ENCODE measurements at regions not wholly inside any gene's neighbourhood (a gene's known extent, or its start where the extent isn't known, plus 50 kb on each side); places are given as distances from the start of the nearest gene placed in this dataset.

DNA sequence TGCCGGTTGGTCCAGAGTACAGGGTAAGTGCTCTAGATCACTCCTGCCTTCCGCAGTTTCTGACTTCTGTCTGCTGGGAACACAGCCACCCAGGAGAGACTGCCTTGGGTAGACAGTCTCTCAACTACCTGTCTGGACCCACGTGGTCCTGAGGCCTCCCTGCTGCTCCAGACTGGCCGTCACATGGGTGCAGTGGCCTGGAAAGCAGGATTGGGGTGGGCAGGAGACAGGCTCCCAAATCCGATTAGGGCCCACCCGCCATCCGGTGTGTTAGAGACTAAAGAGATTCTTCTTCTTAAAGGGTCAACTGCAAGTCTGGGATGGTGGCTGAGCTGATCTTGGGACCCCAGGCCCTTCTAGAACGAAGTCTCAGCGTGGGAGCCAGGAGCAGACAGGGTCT lies 105.5 kb downstream of the EBNA1BP2 start:
- in situ Hi-C loops (cut with HindIII; ENCODE audit: low sequenced_read_pairs), result no loop called here

DNA sequence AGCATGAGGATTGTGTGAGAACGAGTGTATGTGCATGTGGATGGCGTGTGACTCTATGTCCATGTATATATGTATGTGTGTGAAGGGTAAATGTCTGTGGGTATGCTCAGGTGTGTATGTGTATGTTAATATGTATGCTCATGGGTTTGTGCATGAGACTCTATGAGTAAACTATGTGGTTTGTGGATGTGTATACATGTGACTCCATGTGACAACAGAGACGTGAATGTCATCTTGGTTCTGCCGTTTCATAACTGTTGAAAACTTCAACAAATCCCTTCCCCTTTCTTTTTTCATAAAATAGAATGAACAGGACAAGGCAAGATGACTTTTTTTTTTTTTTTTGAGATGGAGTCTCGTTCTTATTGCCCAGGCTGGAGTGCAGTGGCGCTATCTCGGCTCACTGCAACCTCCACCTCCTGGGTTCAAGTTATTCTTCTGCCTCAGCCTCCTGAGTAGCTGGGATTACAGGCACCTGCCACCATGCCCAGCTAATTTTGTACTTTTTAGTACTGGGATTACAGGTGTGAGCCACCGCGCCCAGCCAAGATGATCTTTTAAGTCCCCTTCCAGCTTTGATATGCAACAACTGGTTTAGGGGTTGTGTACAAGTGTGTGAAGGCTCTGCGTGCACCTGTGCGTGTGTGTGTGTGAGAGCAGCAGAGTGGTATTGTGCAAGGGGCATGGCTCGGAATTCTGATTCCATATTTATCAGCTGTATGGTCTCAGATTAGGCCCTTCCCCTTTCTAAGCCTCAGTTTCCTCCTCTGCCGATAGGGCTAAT lies 106.3 kb downstream of the EBNA1BP2 start:
- in situ Hi-C loops (cut with HindIII; ENCODE audit: low sequenced_read_pairs), result no loop called here

DNA sequence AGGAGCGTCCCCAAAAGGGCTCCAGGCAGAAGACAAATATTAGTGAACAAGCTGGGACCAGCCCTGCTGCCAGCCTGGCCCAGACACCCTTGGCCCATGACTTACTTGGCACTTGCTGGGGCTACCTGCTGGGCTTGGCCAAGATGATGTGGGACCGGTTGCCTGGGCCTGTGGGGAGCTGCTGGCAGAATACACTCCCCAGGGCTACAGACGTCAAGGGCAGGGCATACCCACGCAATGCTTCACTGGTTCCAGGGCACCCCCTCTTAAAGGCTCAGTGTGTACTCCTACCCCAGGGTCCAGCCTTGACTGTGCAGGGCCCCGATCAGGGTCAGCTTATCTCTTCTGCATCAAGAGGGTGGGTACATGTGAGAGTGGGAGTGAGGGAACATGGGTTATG lies 106.5 kb upstream of the SLC2A1 start:
- in situ Hi-C loops (cut with HindIII; ENCODE audit: low sequenced_read_pairs), result no loop called here

DNA sequence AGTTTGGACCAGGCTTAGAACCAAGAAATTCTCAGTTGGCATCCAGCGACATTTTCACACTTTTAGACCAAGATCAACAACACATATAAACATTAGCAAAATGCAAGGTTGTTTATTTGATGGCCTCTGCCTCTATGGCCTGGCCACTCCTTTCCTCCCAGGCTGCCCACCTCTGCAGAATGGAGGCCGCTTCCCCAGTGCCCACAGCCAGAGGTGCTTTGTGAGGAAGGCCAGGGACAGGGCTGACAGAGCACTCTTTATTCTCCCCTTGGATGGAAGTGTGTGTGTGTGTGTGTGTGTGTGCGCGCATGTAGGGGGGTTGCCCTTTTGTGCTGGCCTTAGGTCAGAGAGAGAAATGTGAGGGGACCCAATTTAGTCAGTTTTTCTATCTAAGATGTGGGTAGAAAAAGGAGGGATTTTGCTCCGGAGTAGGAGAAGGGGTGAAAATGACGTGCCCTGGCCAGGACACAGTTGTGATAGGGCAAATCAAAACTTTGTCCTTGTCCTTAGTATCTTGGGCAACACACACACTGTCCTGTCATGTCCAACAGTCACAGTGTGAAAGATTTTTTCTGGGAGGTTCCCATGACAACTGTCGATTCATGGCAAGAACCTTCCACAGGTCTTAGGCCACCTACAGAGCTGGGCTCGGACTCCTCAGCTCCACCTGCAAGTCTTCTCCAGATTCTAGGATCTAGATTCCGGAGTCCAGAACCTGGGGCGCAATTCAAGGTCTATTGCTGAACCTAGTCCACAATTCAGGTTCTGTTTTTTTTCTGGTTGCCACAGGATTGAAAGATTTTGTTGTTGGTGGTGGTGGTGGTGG lies 104.9 kb upstream of the SLC2A1 start:
- in situ Hi-C loops (cut with HindIII; ENCODE audit: low sequenced_read_pairs), result no loop called here

DNA sequence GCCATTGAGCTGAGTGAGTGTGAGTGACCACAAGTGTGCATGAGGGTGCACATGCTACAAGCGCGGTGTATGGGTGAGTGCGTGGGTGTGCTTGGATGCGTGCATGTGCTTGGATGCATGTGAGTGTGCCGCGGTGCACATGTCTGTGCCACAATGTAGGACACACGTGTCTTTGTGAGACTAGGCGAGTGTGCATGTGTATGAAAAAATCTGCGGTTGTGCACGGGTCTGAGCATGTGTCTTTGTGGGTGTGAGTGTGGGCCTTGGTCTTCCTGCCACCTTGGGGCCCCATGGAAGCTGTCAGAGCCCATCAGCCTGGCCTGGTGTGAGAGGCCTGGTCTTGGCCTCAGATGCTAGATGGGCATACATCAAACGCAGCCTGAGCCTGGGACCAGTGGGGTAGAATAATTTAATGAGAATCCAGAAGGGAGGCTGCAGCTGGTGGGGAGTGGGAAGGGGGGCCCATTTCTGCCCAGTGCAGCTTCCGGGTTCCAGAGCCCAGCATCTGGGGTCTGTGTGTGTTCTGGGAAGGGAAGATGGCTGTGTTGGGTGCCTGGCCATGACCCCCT lies 103.9 kb upstream of the SLC2A1 start:
- in situ Hi-C loops (cut with HindIII; ENCODE audit: low sequenced_read_pairs), result no loop called here

DNA sequence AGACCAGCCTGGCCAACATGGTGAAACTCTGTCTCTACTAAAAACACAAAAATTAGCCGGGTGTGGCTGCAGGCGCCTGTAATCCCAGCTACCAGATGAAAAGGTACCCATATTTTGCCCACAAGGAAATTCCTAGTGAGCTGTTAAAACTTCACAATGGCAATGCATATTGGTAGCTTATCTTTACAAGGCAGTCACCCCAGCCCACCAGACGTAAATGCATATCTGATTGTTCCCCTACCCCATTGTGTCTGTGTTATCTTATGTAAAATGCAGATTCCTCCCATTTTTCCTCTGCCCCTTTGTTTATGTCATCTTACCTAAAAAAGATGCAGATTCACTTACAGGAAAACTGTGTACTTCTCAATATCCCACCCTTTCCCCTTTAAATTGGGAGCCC lies 103.1 kb upstream of the SLC2A1 start:
- in situ Hi-C loops (cut with HindIII; ENCODE audit: low sequenced_read_pairs), result no loop called here

DNA sequence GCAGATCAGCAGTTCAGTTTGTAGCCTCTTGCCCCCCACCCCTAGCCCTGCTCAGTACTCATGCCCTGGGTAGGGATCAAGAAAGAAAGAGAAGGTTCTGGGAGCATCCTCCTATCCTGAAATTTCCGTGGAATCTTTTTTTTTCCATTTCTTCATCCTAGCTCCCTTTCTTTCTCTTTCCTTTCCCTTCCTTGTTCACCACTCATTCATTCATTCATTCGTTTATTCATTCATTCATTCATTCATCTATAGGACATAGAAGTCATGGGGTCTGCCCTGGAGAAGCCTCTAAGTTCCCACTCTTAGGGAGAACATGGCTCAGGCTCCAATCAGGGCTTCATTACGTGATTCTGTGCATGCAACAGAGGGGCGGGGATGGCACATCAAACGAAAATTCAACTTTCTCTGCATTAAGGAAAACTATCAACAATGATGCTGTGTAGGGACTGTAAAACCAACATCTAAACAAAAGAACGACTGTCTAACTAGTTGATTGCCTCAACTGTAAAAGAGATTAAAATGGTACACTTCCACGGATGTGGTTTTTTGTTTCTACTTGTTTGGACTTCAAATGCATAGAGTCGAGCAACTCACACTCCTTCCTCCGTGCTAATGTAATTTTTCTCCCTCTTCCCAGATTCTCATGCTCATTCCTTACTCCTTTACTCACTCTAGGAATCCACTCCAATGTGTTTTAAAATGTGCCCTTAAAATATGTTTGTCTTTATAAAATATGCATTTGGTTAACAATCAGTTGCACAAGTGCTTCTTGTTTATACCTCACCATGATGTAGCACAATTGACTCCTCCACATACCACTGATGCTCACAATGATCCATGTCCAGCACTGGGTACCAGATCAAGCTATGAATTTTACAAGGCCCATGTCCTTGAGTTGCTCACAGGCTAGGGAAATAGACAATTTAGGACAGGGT lies 101.2 kb upstream of the SLC2A1 start:
- in situ Hi-C loops (cut with HindIII; ENCODE audit: low sequenced_read_pairs), result loop anchor here (5.0 kb wide), 1 partner anchor 88 kb away; no protein-coding TSS in a partner anchor

DNA sequence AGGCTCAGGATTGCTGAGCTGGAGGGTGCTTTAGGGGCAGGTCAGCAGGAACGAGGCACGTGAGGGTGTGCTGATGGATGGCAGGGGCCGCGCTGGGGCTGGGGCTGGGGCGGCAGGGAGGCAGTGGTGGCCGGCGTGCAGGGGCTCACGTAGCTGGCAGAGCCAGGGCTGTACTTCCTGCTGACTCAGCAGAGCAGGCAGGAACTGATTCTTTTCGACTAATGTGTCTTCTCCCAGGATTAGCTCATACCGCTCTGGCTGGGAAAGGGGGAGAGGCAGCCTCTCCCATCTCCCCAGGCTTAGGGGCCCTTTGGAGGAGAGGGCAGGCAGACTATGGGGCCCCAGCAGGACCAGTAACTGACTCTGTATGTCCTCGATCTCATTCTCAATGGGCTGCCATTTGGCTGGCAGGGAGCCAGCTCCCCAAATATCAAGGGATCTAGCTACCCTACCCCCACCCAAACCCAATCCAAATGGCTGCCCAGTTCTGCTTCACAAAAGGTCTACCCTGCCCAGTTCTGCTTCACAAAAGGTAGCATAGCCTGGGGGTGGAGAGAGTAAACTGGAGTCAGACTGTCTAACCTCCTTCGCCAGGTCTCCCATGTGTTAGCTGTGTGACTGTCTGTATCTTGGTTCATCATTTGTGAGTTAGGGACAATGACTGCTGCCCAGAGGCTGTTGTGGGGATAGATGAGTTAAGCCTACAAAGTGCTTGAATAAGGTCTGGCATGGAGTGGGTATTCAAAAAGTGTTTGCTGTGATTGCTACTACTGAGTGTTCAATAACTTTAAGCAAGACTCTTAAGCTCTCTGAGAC lies 100.1 kb upstream of the SLC2A1 start:
- in situ Hi-C loops (cut with HindIII; ENCODE audit: low sequenced_read_pairs), result loop anchor here (5.0 kb wide), 1 partner anchor 86 kb away; no protein-coding TSS in a partner anchor

DNA sequence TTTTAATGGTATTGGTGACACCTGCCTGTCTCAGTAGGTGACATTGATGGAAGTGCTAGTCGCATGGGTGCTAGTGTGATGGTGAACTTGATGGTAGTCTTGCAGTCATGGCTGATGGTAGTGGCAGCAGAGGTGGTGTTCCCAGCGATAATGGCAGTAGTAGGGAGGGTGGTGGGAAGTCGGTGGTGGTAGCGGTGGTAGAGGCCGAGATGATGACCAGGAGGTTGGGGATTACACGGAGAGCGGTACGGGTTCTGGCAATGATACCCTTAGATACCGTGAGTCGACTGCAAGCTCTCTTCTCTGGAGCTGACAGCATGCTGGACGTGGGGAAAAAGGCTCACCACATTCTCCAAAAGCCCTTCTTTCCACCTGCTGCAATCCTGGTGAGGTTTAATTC lies 99.4 kb upstream of the SLC2A1 start:
- in situ Hi-C loops (cut with HindIII; ENCODE audit: low sequenced_read_pairs), result loop anchor here (5.0 kb wide), 1 partner anchor 86 kb away; no protein-coding TSS in a partner anchor

DNA sequence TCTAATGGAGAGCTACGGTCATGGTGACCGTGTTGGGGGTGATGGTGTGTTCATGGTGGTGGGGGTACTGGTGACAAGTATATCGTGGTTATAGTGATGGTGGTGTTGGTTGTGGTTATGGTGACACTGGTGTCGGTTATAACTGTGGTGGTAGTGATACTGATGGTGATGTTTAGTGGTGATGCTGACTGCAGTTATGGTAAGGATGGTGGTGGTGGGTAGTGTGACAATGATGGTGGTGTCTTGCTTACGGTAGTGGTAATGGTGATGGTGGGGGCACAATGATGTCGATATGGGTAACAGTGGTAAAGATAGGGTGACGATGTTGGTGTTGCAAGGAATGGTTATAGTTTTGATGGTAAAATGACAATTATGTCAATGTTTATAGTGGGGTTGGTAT lies 98.9 kb upstream of the SLC2A1 start:
- in situ Hi-C loops (cut with HindIII; ENCODE audit: low sequenced_read_pairs), result loop anchor here (5.0 kb wide), 1 partner anchor 85 kb away; no protein-coding TSS in a partner anchor

DNA sequence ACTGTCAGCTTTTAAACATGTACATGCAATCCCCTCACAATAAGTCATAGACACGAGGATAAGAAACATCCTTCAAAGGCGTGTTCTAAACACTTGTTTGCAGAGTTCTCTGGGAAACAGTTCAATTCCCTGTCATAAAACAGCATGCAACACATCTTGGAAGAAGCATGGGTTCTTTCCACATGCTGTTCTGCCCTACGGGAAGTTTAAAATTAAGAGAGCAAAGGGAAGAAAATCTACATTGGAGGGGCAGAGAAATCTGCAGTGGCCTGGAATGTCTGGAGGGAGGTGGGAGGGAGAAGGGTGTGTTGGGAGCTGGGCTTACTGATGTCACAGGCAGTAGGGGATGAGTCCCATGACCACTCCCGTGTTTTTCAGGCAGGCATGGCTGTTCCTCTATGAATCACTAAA lies 98.3 kb upstream of the SLC2A1 start:
- in situ Hi-C loops (cut with HindIII; ENCODE audit: low sequenced_read_pairs), result loop anchor here (5.0 kb wide), 1 partner anchor 85 kb away; no protein-coding TSS in a partner anchor

DNA sequence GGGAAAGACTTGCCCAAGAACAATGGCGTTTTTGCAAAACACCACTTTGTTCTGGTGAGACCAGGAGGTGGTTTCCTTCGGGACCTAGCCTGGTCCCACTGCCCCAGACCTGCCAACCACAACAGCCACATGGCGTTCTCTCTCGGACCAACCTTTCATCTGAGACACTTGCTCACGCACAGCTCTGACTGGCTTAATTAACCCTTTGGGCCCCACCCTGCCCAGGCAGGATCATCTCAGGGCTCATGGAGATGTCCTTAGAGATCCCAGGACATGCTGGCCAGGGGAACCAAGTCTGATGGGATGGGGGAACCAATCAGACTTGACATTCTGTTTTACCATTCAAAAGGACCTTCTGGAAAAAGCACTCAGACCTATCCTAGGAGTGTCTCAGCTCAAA lies 97.8 kb upstream of the SLC2A1 start:
- in situ Hi-C loops (cut with HindIII; ENCODE audit: low sequenced_read_pairs), result loop anchor here (5.0 kb wide), 1 partner anchor 84 kb away; no protein-coding TSS in a partner anchor

DNA sequence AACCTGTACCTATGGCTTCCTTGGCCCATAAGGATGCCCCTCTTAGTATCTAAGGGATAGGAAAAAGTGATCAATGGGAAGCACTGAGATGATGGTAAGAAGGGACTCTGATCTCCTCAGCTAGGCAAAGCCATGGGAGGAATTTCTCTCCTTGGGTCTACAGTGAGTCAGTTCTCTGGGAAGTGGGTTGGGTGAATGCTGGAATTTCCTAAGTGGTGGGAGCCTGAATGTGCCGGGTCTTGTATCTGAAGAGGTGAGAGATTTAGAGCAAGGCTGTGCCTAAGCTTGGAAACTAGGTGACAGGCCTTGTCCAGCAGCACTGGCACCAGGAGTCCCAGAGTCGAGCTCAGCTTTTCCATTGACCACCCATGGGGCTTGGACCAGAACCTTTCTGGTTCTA lies 96.3 kb upstream of the SLC2A1 start:
- in situ Hi-C loops (cut with HindIII; ENCODE audit: low sequenced_read_pairs), result loop anchor here (5.0 kb wide), 1 partner anchor 83 kb away; no protein-coding TSS in a partner anchor

DNA sequence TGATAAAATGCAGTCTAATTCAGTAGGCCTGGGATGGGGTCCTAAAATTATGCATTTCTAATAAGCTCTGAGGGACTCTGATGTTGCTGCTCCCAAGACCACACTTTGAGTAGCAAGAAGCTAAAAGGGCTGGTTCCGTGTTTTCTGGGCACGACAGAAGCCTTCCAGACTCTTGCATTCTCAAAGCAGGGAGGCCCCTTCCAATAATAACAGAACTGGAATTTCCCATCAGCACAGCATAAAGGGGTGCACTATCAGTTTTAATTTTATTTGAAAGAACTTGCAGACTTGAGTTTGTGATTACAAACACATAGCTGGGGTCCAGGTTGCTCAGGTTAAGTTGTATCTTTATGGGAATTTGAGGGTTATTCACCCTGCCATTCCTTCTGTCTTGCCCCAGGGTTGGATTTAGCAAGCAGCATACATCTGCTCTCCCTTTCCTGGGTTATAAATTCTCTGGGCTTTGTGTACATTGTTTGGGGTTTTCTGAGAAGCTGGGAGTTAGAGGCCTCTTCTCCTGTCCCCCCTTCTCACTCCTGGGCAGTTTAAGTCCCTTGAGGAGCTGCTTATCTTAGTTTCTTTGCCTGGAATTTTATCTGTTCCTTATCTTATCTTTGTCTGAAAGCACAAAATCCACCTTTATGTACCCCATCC lies 94.2 kb upstream of the SLC2A1 start:
- in situ Hi-C loops (cut with HindIII; ENCODE audit: low sequenced_read_pairs), result no loop called here

DNA sequence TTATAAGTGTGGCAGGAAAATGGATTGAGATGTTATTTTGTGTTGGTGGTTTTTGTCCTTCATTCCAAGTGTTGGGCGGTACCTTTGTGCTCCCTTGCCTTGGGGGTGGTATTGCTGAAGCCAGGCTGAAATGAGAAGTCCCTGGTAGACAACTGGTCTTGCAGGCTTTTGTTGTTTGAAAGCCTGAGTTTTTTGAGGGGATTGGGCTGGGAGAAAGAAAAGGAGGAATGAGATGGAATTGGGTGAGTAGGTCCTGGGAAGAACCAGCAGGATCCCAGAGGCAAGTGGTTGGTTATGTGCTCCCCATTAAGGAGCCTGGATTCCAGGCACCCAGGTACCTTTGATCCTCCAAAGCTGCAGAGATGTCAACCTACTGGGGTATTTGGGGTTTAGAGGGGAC lies 93.7 kb upstream of the SLC2A1 start:
- in situ Hi-C loops (cut with HindIII; ENCODE audit: low sequenced_read_pairs), result no loop called here

DNA sequence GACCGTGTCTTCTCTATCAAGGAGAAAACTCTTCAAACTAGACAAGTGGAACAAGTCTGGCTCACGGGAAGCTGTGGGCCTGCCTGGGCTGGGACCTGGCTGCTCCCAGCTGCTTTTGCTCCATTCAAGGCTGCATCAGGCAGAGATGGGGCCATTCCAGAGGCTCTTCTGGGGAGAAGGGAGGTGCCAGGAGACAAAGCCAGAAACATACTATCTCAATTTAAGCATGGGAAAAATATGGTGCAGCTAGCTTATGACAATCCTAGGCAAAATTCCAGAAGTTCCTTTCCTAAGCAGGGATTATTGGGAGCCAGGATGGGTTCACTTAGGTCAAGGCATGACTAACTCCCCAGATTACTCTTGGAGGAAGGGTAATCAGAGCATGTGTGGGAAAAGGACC lies 90.8 kb upstream of the SLC2A1 start:
- in situ Hi-C loops (cut with HindIII; ENCODE audit: low sequenced_read_pairs), result no loop called here

DNA sequence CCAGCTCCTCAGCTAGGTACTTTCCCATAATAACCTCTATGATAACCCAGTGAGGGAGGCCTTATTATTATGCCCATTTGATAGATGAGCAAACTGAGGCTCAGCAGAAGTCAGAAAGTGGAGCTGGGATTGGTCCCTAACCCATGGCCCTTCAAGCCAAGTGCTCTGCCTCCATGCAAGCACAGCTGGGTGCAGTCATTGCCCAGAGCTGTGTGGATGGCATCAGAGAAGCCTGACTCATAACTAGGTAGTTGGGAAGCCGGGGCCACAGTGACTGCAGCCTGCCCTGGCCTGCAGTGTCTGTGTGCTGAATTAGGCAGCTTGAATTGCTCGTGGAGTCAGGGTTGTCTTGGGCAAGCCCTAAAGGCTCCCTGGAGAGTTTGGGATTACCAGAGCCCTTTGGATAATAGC lies 89.9 kb upstream of the SLC2A1 start:
- in situ Hi-C loops (cut with HindIII; ENCODE audit: low sequenced_read_pairs), result no loop called here

DNA sequence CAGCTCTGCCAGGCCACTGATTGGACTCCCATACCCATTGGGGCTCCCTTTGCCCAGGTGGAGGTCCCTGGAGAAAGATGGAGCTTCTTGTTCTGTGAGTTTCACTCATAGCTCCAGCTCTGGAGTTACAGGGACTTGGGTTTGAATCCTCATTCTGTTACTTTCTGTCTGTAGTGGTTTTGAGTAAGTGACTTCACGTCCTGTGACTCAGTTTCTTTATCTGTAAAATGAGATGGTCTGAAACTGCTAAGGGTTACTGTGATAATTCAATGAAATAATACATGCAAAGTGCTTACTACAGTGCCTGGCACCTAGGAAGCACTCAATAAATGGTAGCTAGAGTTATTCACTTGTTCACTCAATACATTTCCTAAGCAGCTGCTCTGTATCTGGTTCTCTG lies 88.5 kb upstream of the SLC2A1 start:
- in situ Hi-C loops (cut with HindIII; ENCODE audit: low sequenced_read_pairs), result no loop called here
